A549 (cell line): ENCODE measurements at regions not wholly inside any gene's neighbourhood (a gene's known extent, or its start where the extent isn't known, plus 50 kb on each side); places are given as distances from the start of the nearest gene placed in this dataset.

Experiments
- ATAC-seq, 2 experiments: fragments of 200-7000 bp in 1 of 2; fragments of >200 bp in 1 of 2; cut with Nextera tagmentation in 1 of 2; cut with Tn5 transposase in 1 of 2; 3 replicates each; pipeline versions ENCODE4 v1.8.0 to v1.9.1; 2018 to 2020; ENCODE audit warnings: mild to moderate bottlenecking in 1 of 2, moderate library complexity in 1 of 2
- CTCF ChIA-PET: fragments of 300-600 bp; sonication (Branson Sonifier 250); formaldehyde crosslinking; extraction: SDS; loops from one replicate; lab custom pipeline; 2021; ENCODE audit warnings: antibody characterized with exemption, inconsistent platforms; lab: Yijun Ruan, JAX
- POLR2A ChIA-PET: fragments of 350-600 bp; formaldehyde crosslinking; extraction: SDS; loops from one replicate; lab custom pipeline; 2021; ENCODE audit warnings: antibody characterized with exemption, inconsistent platforms; lab: Yijun Ruan, JAX
- DNase-seq, 2 experiments: peaks; one replicate each; pipeline versions ENCODE4 v3.0.0 to v3.0.0-alpha.2; 2011 to 2016; ENCODE audit warnings: low read depth in 1 of 2, low spot score in 1 of 2
- FAIRE-seq: peaks from 2 replicates; lab custom pipeline; 2011; peaks lifted over from hg19 to GRCh38; lab: Jason Lieb, UNC
- H3K27ac ChIP-seq, 2 experiments: fragments of >200 bp; sonication (Bioruptor Twin); formaldehyde crosslinking; 3 replicates each; pipeline ENCODE4 v1.5.1; 2016 to 2017
- H3K4me1 ChIP-seq: fragments of >200 bp; sonication (Bioruptor Twin); formaldehyde crosslinking; 3 replicates; pipeline ENCODE4 v1.6.1; 2016
- H3K4me2 ChIP-seq: fragments of >200 bp; sonication (Bioruptor Twin); formaldehyde crosslinking; 3 replicates; pipeline ENCODE4 v1.6.1; 2016
- H3K4me3 ChIP-seq: fragments of >200 bp; sonication (Bioruptor Twin); formaldehyde crosslinking; 3 replicates; pipeline ENCODE4 v1.5.1; 2016
- H3K9me3 ChIP-seq: fragments of >200 bp; sonication (Bioruptor Twin); formaldehyde crosslinking; 3 replicates; pipeline ENCODE4 v1.6.1; 2016
- FOSB ChIP-seq: fragments of 250-450 bp; sonication (Bioruptor Pico); IDR thresholded peaks from 2 replicates; pipeline ENCODE4 v1.5.0; 2020; ENCODE audit warnings: mild to moderate bottlenecking, moderate library complexity
- FOXS1 ChIP-seq: fragments of 250-450 bp; sonication (Bioruptor Pico); IDR thresholded peaks from 2 replicates; pipeline ENCODE4 v1.5.0; 2020; ENCODE audit warnings: mild to moderate bottlenecking, moderate library complexity
- HEYL ChIP-seq: fragments of 250-450 bp; sonication (Bioruptor Pico); IDR thresholded peaks from 2 replicates; pipeline ENCODE4 v1.8.0; 2021; ENCODE audit warnings: mild to moderate bottlenecking, moderate library complexity
- HOXB13 ChIP-seq: fragments of 250-450 bp; sonication (Bioruptor Pico); IDR thresholded peaks from 2 replicates; pipeline ENCODE4 v1.5.0; 2020; ENCODE audit warnings: low read depth, mild to moderate bottlenecking, moderate library complexity
- MAFK ChIP-seq: fragments of 450-650 bp; IDR thresholded peaks from 2 replicates; pipeline ENCODE4 v1.6.1; 2014; ENCODE audit not compliant: partially characterized antibody
- NFE2L2 ChIP-seq: fragments of 150-350 bp; conservative IDR thresholded peaks from 2 replicates; pipeline ENCODE4 v1.6.1; 2014; ENCODE audit warnings: low read length
- NR3C1 ChIP-seq: fragments of >200 bp; sonication (Bioruptor Twin); formaldehyde crosslinking; IDR thresholded peaks from 3 replicates; pipeline ENCODE4 v1.6.1; 2017
- RARB ChIP-seq: fragments of 250-450 bp; sonication (Bioruptor Pico); IDR thresholded peaks from 2 replicates; pipeline ENCODE4 v1.8.0; 2021; ENCODE audit warnings: mild to moderate bottlenecking, moderate library complexity
- RNF2 ChIP-seq: fragments of 200-600 bp; sonication (generic); IDR thresholded peaks from 2 replicates; pipeline ENCODE4 v1.6.1; 2016; ENCODE audit warnings: low read depth, mild to moderate bottlenecking, antibody characterized with exemption, moderate library complexity, borderline replicate concordance
- SMC3 ChIP-seq: fragments of >200 bp; sonication (Bioruptor Twin); formaldehyde crosslinking; IDR thresholded peaks from 3 replicates; pipeline ENCODE4 v1.6.1; 2018; ENCODE audit warnings: inconsistent platforms
- SREBF2 ChIP-seq: fragments of 450-650 bp; IDR thresholded peaks from 2 replicates; pipeline ENCODE4 v1.6.1; 2014; ENCODE audit warnings: mild to moderate bottlenecking, moderate library complexity
- WGBS: methylation state at CpG from one replicate; pipeline ENCODE4 v1.1.6; 2017; ENCODE audit errors: missing lambda C conversion rate; 5-methylcytosine and 5-hydroxymethylcytosine counted together
- TF ChIP-seq, protein P1 (sequence below): IDR thresholded peaks from 2 replicates; pipeline ENCODE4 v1.6.1; 2012
- TF ChIP-seq, protein P2 (sequence below): fragments of 450-650 bp; IDR thresholded peaks from 2 replicates; pipeline ENCODE4 v1.6.1; 2014; ENCODE audit warnings: antibody characterized with exemption
- TF ChIP-seq, protein P3 (sequence below): fragments of >200 bp; sonication (Bioruptor Twin); formaldehyde crosslinking; IDR thresholded peaks from 3 replicates; pipeline ENCODE4 v1.6.1; 2016
- TF ChIP-seq, protein P4 (sequence below): IDR thresholded peaks from 2 replicates; pipeline ENCODE4 v1.6.1; 2012; ENCODE audit warnings: low read depth, borderline replicate concordance
- TF ChIP-seq, protein P5 (sequence below): fragments of 150-350 bp; IDR thresholded peaks from 2 replicates; pipeline ENCODE4 v1.6.1; 2014; ENCODE audit warnings: low read depth, mild to moderate bottlenecking, low read length

DNA sequence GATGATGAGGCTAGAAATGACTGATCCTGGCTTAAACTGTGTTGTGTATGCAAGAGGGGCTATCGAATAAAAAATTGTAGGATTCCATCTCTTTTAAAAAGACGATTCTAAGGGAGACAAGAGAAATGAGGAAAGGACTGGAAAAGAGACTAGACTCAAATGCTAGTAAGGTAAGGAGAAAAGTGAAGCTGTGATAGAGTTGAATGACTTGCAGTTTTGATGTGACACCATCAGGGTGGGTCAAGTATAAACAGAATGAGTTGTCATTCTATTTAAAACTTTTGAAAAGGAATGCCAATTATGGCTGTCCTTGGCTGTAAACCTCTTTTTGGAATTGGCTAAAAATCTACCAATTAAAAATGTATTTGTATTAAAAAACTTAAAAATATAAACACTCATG lies 184.5 kb upstream of the PHF14 start:
- DNase-seq (peak in 1 of 2 experiments; percentile 33), FAIRE-seq (no peak), ATAC-seq (no peak)
- TF ChIP-seq NFE2L2 (peak; percentile 79), MAFK (peak; percentile 59), NR3C1 (no peak)
- Histone ChIP-seq H3K4me3 (no peak overlapping the region), H3K27ac (no peak overlapping the region), H3K9me3 (no peaks in the 10 kb centered on the region), H3K4me2 (no peak overlapping the region), H3K4me1 (no peaks in the 10 kb centered on the region)
- ChIA-PET CTCF (no interaction called here), POLR2A (no interaction called here)
- WGBS: 8% methylated on average over 2 of the region's 2 CpGs

DNA sequence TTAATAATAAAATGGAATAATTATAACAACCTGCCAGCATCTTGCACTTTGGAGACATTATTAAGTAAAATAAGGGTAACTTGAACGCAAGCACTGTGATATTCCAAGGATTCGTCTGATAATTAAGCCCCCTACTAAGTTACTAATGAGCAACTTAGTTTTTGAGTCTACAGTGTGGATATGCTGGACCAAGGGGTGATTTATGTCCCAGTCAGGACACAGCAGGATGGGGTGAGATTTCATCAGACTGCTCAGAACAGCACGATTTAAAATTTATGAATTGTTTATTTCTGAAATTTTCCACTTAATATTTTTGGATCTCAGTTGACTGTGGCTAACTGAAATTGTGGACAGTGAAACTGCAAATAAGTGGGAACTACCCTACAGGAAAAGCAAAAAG lies 182.8 kb upstream of the PHF14 start:
- DNase-seq (no peak), ATAC-seq (no peak)
- WGBS: 45% methylated on average over 3 of the region's 3 CpGs
- TF ChIP-seq, protein P1, sequence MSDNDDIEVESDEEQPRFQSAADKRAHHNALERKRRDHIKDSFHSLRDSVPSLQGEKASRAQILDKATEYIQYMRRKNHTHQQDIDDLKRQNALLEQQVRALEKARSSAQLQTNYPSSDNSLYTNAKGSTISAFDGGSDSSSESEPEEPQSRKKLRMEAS: no peak
- TF ChIP-seq, protein P2, sequence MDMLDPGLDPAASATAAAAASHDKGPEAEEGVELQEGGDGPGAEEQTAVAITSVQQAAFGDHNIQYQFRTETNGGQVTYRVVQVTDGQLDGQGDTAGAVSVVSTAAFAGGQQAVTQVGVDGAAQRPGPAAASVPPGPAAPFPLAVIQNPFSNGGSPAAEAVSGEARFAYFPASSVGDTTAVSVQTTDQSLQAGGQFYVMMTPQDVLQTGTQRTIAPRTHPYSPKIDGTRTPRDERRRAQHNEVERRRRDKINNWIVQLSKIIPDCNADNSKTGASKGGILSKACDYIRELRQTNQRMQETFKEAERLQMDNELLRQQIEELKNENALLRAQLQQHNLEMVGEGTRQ: no peak
- TF ChIP-seq, protein P3, sequence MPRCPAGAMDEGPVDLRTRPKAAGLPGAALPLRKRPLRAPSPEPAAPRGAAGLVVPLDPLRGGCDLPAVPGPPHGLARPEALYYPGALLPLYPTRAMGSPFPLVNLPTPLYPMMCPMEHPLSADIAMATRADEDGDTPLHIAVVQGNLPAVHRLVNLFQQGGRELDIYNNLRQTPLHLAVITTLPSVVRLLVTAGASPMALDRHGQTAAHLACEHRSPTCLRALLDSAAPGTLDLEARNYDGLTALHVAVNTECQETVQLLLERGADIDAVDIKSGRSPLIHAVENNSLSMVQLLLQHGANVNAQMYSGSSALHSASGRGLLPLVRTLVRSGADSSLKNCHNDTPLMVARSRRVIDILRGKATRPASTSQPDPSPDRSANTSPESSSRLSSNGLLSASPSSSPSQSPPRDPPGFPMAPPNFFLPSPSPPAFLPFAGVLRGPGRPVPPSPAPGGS: no peak
- TF ChIP-seq NR3C1: no peak
- no peak for TF ChIP-seq HOXB13
- TF ChIP-seq FOSB (CRISPR knock-in tag): no peak
- TF ChIP-seq SMC3: no peak
- no peak for TF ChIP-seq HEYL (CRISPR knock-in tag)
- TF ChIP-seq, protein P4, sequence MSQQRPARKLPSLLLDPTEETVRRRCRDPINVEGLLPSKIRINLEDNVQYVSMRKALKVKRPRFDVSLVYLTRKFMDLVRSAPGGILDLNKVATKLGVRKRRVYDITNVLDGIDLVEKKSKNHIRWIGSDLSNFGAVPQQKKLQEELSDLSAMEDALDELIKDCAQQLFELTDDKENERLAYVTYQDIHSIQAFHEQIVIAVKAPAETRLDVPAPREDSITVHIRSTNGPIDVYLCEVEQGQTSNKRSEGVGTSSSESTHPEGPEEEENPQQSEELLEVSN: no peak
- no peak for TF ChIP-seq SREBF2
- TF ChIP-seq, protein P5, sequence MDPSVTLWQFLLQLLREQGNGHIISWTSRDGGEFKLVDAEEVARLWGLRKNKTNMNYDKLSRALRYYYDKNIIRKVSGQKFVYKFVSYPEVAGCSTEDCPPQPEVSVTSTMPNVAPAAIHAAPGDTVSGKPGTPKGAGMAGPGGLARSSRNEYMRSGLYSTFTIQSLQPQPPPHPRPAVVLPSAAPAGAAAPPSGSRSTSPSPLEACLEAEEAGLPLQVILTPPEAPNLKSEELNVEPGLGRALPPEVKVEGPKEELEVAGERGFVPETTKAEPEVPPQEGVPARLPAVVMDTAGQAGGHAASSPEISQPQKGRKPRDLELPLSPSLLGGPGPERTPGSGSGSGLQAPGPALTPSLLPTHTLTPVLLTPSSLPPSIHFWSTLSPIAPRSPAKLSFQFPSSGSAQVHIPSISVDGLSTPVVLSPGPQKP: no peak
- no peak for TF ChIP-seq FOXS1 (CRISPR knock-in tag)
- no peak for TF ChIP-seq RNF2
- TF ChIP-seq, all 56 proteins: peak for 0
- Histone ChIP-seq H3K4me3 (no peak overlapping the region), H3K4me1 (no peaks in the 10 kb centered on the region), H3K27ac (no peak overlapping the region), H3K4me2 (no peak overlapping the region), H3K9me3 (no peaks in the 10 kb centered on the region)
- no peak for FAIRE-seq
- ChIA-PET POLR2A (no interaction called here), CTCF (no interaction called here)

DNA sequence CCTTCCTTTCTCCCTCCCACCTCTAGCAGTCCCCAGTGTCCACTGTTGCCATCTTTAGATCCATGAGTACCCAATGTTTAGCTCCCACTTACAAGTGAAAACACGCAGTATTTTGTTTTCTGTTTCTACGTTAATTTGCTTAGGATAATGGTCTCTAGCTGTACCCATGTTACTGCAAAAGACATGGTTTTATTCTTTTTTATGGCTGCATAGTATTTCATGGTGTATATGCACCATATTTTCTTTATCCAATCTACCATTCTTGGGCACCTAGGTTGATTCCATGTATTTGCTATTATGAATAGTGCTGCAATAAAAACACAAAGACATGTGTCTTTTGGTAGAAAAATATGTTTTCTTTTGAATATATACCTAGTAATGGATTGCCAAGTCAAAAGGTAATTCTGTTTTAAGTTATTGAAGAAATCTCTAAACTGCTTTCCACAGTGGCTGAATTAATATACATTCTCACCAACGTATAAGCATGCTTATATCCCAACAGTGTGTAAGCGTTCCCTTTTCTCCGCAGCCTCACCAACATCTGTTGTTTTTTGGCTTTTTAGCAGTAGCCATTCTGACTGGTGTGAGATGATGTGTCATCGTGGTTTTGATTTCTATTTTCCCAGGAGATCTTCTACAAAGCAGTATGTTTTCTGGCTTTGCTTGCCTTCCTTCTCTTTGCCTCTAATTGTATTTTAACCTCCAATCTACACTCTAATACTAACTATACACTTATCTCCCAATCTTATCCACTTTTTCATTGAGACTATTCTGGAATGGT lies 179.5 kb upstream of the PHF14 start:
- ChIA-PET POLR2A (no interaction called here), CTCF (no interaction called here)
- Histone ChIP-seq H3K9me3 (no peaks in the 10 kb centered on the region), H3K4me2 (no peak overlapping the region), H3K4me1 (no peaks in the 10 kb centered on the region), H3K4me3 (no peak overlapping the region), H3K27ac (no peak overlapping the region)
- ATAC-seq: no peak
- no peak for TF ChIP-seq RARB (CRISPR knock-in tag)
- TF ChIP-seq, protein P2: no peak
- TF ChIP-seq, protein P4: no peak
- 38% methylated on average over 6 of the region's 6 CpGs for WGBS
- no peak for DNase-seq
- no peak for FAIRE-seq
